Activated naive CD4-positive, alpha-beta T cell treated with anti-CD3 and anti-CD28 coated beads, Interleukin-2, amount 50 U/mL, for 24 hours (primary cell): ENCODE measurements at regions not wholly inside any gene's neighbourhood (a gene's known extent, or its start where the extent isn't known, plus 50 kb on each side); places are given as distances from the start of the nearest gene placed in this dataset.
A peak's percentile ranks its signal among the peaks of the same experiment; 100 is the strongest.

Experiments used
- H3K27ac Mint-ChIP-seq: one replicate; pipeline ENCODE4 v1.8.0; 2021; ENCODE audit warnings: mild to moderate bottlenecking, mixed read lengths
- H3K27me3 Mint-ChIP-seq: one replicate; pipeline ENCODE4 v1.8.0; 2021; ENCODE audit warnings: mixed read lengths
- H3K36me3 Mint-ChIP-seq: one replicate; pipeline ENCODE4 v1.8.0; 2021; ENCODE audit warnings: mixed read lengths
- H3K4me1 Mint-ChIP-seq: one replicate; pipeline ENCODE4 v1.8.0; 2021; ENCODE audit warnings: mixed read lengths
- H3K4me3 Mint-ChIP-seq: one replicate; pipeline ENCODE4 v1.8.0; 2021; ENCODE audit warnings: mild to moderate bottlenecking, mixed read lengths
- H3K9me3 Mint-ChIP-seq: one replicate; pipeline ENCODE4 v1.8.0; 2021; ENCODE audit warnings: mixed read lengths

- Mint-ChIP-seq H3K4me1 (no peaks in the 10 kb centered on the region), H3K27ac (peak overlapping the region; percentile 61), H3K4me3 (no peak overlapping the region), H3K36me3 (no peaks in the 10 kb centered on the region), H3K27me3 (peaks cover 17% of the 10 kb centered on the region), H3K9me3 (no peaks in the 10 kb centered on the region)
Observed at GRCh38 chr20:37577981-37578380, 50.3 kb upstream of the BLCAP start.
